HL-60 (cell line): ENCODE measurements at regions not wholly inside any gene's neighbourhood (a gene's known extent, or its start where the extent isn't known, plus 50 kb on each side); places are given as distances from the start of the nearest gene placed in this dataset.

Source experiments
- DNase-seq, 2 experiments: peaks; one replicate each; pipeline ENCODE4 v3.0.0-alpha.2; 2010 to 2020; ENCODE audit warnings: low read depth in 1 of 2, low spot score in 1 of 2
- H3K27ac ChIP-seq: fragments of 250-450 bp; sonication (Bioruptor Pico); replicated peaks from 2 replicates; pipeline ENCODE4 v1.5.1; 2020; ENCODE audit warnings: mild to moderate bottlenecking, moderate library complexity
- H3K27me3 ChIP-seq: fragments of 250-450 bp; sonication (Bioruptor Pico); 2 replicates; pipeline ENCODE4 v1.5.1; 2021; ENCODE audit warnings: mild to moderate bottlenecking, moderate library complexity; ENCODE audit not compliant: insufficient read depth, poor library complexity, severe bottlenecking
- H3K4me3 ChIP-seq: replicated peaks from 2 replicates; pipeline ENCODE4 v1.5.1; 2011; ENCODE audit warnings: mild to moderate bottlenecking, control low read depth, low read length; ENCODE audit not compliant: insufficient read depth
- CTCF ChIP-seq: IDR thresholded peaks from one replicate; pipeline ENCODE4 v1.5.1; 2011; ENCODE audit warnings: low read length, control low read depth, inconsistent platforms; ENCODE audit not compliant: insufficient read depth
- GABPA ChIP-seq: IDR thresholded peaks from 2 replicates; pipeline ENCODE4 v1.6.1; 2012; ENCODE audit warnings: low read depth
- POLR2AphosphoS5 ChIP-seq: IDR thresholded peaks from 2 replicates; pipeline ENCODE4 v1.6.1; 2012; ENCODE audit warnings: low read depth
- REST ChIP-seq: IDR thresholded peaks from 2 replicates; pipeline ENCODE4 v1.6.1; 2012; ENCODE audit warnings: low read depth; ENCODE audit not compliant: insufficient replicate concordance
- SPI1 ChIP-seq: IDR thresholded peaks from 2 replicates; pipeline ENCODE4 v1.6.1; 2012; ENCODE audit warnings: low read depth, mild to moderate bottlenecking, borderline replicate concordance

GRCh38 chr5:2492476-2492875, 259.0 kb downstream of the IRX2 start:
- TF ChIP-seq REST, result no peak

GRCh38 chr5:2491846-2492245, 259.6 kb downstream of the IRX2 start:
- Histone ChIP-seq H3K27ac (no peak overlapping the region), H3K27me3 (no peaks in the 10 kb centered on the region), H3K4me3 (no peak overlapping the region)
- no peak for DNase-seq
- TF ChIP-seq GABPA (no peak), SPI1 (no peak), REST (no peak), CTCF (no peak), POLR2AphosphoS5 (no peak)

More at GRCh38 chr5:2492476-2492875, 259.0 kb downstream of the IRX2 start:
- Histone ChIP-seq H3K4me3 (no peak overlapping the region), H3K27me3 (no peaks in the 10 kb centered on the region), H3K27ac (no peak overlapping the region)
- DNase-seq, result no peak

- no peak for DNase-seq
- Histone ChIP-seq H3K27me3 (no peaks in the 10 kb centered on the region), H3K4me3 (no peak overlapping the region), H3K27ac (no peak overlapping the region)
- TF ChIP-seq POLR2AphosphoS5, result no peak
- TF ChIP-seq REST, result no peak
- no peak for TF ChIP-seq GABPA
- no peak for TF ChIP-seq CTCF
- no peak for TF ChIP-seq SPI1
These were observed 262.2 kb downstream of the IRX2 start for GRCh38 chr5:2489306-2489705.

DNA sequence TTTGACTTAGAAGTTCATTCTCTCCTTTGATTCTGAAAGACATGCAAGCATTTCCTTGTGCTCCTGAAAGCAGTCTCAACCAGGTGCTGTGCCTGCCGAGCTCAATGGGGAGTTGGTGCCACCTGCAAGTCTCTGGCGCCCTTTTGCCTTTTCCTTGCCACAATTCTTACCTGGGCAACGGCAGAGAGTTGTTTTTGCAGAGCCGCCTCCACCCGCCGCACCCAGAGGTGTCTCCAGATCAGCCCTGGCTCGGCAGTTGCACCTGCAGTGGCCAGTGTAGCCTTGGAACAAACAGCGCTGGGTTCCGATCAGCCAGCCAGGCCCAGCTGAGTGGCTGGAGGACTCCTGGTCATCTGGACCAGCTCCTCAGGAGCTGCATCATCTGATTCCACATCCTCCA, 262.9 kb downstream of the IRX2 start:
- no peak for TF ChIP-seq REST
- no peak for TF ChIP-seq SPI1
- no peak for TF ChIP-seq GABPA
- TF ChIP-seq CTCF, result no peak
- no peak for TF ChIP-seq POLR2AphosphoS5
- Histone ChIP-seq H3K27me3 (no peaks in the 10 kb centered on the region), H3K4me3 (no peak overlapping the region), H3K27ac (no peak overlapping the region)
- DNase-seq, result no peak
